GM23338 (cell line): ENCODE measurements at regions not wholly inside any gene's neighbourhood (a gene's known extent, or its start where the extent isn't known, plus 50 kb on each side); places are given as distances from the start of the nearest gene placed in this dataset.

ENCODE experiments used
- ATAC-seq: fragments of 200-7000 bp; cut with Tn5 transposase; 3 replicates; pipeline ENCODE4 v1.9.1; 2020
- DNase-seq: peaks from one replicate; pipeline ENCODE4 v3.0.0-alpha.2; 2015; ENCODE audit warnings: low spot score
- H2AFZ ChIP-seq: fragments of 200-600 bp; sonication (generic); 2 replicates; pipeline ENCODE4 v1.8.0; 2016; ENCODE audit warnings: antibody characterized with exemption, mild to moderate bottlenecking, moderate library complexity
- H3F3A ChIP-seq: fragments of 200-600 bp; sonication (generic); replicated peaks from 2 replicates; pipeline ENCODE4 v1.8.0; 2017; ENCODE audit warnings: antibody characterized with exemption, mixed run types, low read depth
- H3K27ac ChIP-seq: fragments of 200-600 bp; sonication (generic); 2 replicates; pipeline ENCODE4 v1.6.1; 2016; ENCODE audit warnings: low read depth
- H3K27me3 ChIP-seq: fragments of 200-600 bp; sonication (generic); 2 replicates; pipeline ENCODE4 v1.8.0; 2016; ENCODE audit warnings: mild to moderate bottlenecking, mixed run types, moderate library complexity; ENCODE audit not compliant: insufficient read depth
- H3K36me3 ChIP-seq: fragments of 200-600 bp; sonication (generic); 2 replicates; pipeline ENCODE4 v1.8.0; 2016; ENCODE audit warnings: mild to moderate bottlenecking; ENCODE audit not compliant: insufficient read depth
- H3K4me1 ChIP-seq: fragments of 200-600 bp; sonication (generic); 2 replicates; pipeline ENCODE4 v1.8.0; 2016; ENCODE audit warnings: mild to moderate bottlenecking, moderate library complexity; ENCODE audit not compliant: insufficient read depth
- H3K4me2 ChIP-seq: fragments of 200-600 bp; sonication (generic); 2 replicates; pipeline ENCODE4 v1.7.1; 2017; ENCODE audit warnings: mixed run types
- H3K4me3 ChIP-seq: fragments of 200-600 bp; sonication (generic); 2 replicates; pipeline ENCODE4 v1.6.1; 2016; ENCODE audit warnings: mixed run types
- H3K79me2 ChIP-seq: fragments of 200-600 bp; sonication (generic); replicated peaks from 2 replicates; pipeline ENCODE4 v1.8.0; 2017; ENCODE audit warnings: mild to moderate bottlenecking; ENCODE audit not compliant: insufficient read depth
- H3K9me2 ChIP-seq: fragments of 200-600 bp; sonication (generic); 2 replicates; pipeline ENCODE4 v1.8.0; 2017; ENCODE audit not compliant: insufficient read depth
- H4K20me1 ChIP-seq: fragments of 200-600 bp; sonication (generic); replicated peaks from 2 replicates; pipeline ENCODE4 v1.8.0; 2017; ENCODE audit warnings: mild to moderate bottlenecking; ENCODE audit not compliant: insufficient read depth
- H3K27ac Mint-ChIP-seq: 2 replicates; pipeline ENCODE4 v1.8.0; 2020; ENCODE audit warnings: inconsistent platforms, mild to moderate bottlenecking, moderate library complexity, mixed read lengths
- H3K27me3 Mint-ChIP-seq: 3 replicates; pipeline ENCODE4 v1.8.0; 2022; ENCODE audit warnings: low read depth, mild to moderate bottlenecking, moderate library complexity, mixed read lengths, inconsistent platforms; ENCODE audit not compliant: insufficient read depth, poor library complexity
- H3K36me3 Mint-ChIP-seq: 3 replicates; pipeline ENCODE4 v1.8.0; 2021; ENCODE audit warnings: low read depth, mild to moderate bottlenecking, inconsistent platforms, moderate library complexity, mixed read lengths
- H3K4me1 Mint-ChIP-seq: 3 replicates; pipeline ENCODE4 v1.8.0; 2020; ENCODE audit warnings: mild to moderate bottlenecking, inconsistent platforms, mixed read lengths
- H3K4me3 Mint-ChIP-seq: 3 replicates; pipeline ENCODE4 v1.8.0; 2021; ENCODE audit warnings: moderate library complexity, mild to moderate bottlenecking, inconsistent platforms, mixed read lengths
- H3K9me3 Mint-ChIP-seq: 3 replicates; pipeline ENCODE4 v1.8.0; 2020; ENCODE audit warnings: moderate library complexity, mild to moderate bottlenecking, inconsistent platforms, mixed read lengths
- CREB1 ChIP-seq: fragments of 250-450 bp; sonication (Bioruptor Pico); IDR thresholded peaks from 2 replicates; pipeline ENCODE4 v1.5.0; 2020; ENCODE audit warnings: low read depth, mild to moderate bottlenecking, moderate library complexity
- ETS1 ChIP-seq: IDR thresholded peaks from 2 replicates; pipeline ENCODE4 v1.6.1; 2016; ENCODE audit warnings: antibody characterized with exemption
- EZH2phosphoT487 ChIP-seq: fragments of 200-600 bp; sonication (generic); IDR thresholded peaks from one replicate; pipeline ENCODE4 v1.8.1; 2018; ENCODE audit warnings: antibody characterized with exemption; ENCODE audit not compliant: unreplicated experiment
- JUNB ChIP-seq: IDR thresholded peaks from one replicate; pipeline ENCODE4 v1.6.1; 2016; ENCODE audit warnings: antibody characterized with exemption; ENCODE audit not compliant: unreplicated experiment
- NANOG ChIP-seq: IDR thresholded peaks from 2 replicates; pipeline ENCODE4 v1.6.1; 2016; ENCODE audit warnings: antibody characterized with exemption, borderline replicate concordance
- ZNF114 ChIP-seq: fragments of 250-450 bp; sonication (Bioruptor Pico); IDR thresholded peaks from 2 replicates; pipeline ENCODE4 v1.5.0; 2020; ENCODE audit warnings: mild to moderate bottlenecking, moderate library complexity
- ZNF331 ChIP-seq: fragments of 250-450 bp; sonication (Bioruptor Pico); IDR thresholded peaks from 2 replicates; pipeline ENCODE4 v1.5.0; 2020; ENCODE audit warnings: low read depth, mild to moderate bottlenecking, moderate library complexity
- ZNF462 ChIP-seq: fragments of 250-450 bp; sonication (Bioruptor Pico); IDR thresholded peaks from 2 replicates; pipeline ENCODE4 v1.5.0; 2020; ENCODE audit warnings: mild to moderate bottlenecking, moderate library complexity
- TF ChIP-seq, protein P1 (sequence below): IDR thresholded peaks from one replicate; pipeline ENCODE4 v1.6.1; 2018; ENCODE audit warnings: antibody characterized with exemption; ENCODE audit not compliant: unreplicated experiment

DNA sequence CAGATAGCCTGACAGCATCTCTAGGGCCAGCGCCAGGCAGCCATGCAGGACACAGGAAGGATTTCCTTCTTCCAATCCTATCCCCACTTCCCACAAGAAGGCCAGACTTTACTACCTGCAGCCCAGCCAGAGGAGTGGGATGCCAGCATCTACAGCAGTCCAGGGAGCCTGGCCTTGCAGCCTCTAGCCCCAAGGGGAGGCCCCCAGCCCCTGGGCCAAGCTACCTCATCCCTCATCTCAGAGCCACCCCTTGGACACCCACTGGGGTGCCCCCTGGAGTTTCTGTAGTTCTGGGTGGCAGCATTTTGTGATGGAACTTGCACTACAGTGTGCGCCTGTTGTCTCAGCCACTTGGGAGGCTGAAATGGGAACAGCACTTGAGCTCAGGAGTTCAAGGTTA, 170.8 kb upstream of the PODXL start (continued):
- TF ChIP-seq ZNF462 (CRISPR knock-in tag): no peak

GRCh38 chr7:131726686-131727085, 170.3 kb upstream of the PODXL start:
- no peaks in the 10 kb centered on the region for H3K27me3 ChIP-seq
- no peak for ATAC-seq
- no peak overlapping the region for H3K27ac Mint-ChIP-seq
- no peak overlapping the region for H3K4me3 Mint-ChIP-seq
- peaks cover 9% of the 10 kb centered on the region for H3K27me3 Mint-ChIP-seq
- H3K4me3 ChIP-seq: no peak overlapping the region
- no peak overlapping the region for H3K27ac ChIP-seq
- H3K79me2 ChIP-seq: no peaks in the 10 kb centered on the region
- H3K4me2 ChIP-seq: no peak overlapping the region
- no peaks in the 10 kb centered on the region for H3K4me1 ChIP-seq
- H3K9me2 ChIP-seq: 0 out of 2 replicates have a peak, but pooled peaks cover 8% of the 10 kb centered on the region
- peaks cover 5% of the 10 kb centered on the region; the same call in 2 of the 3 replicates for H3K4me1 Mint-ChIP-seq
- H3F3A ChIP-seq: no peaks in the 10 kb centered on the region
- DNase-seq: no peak
- H3K36me3 ChIP-seq: no peaks in the 10 kb centered on the region
- no peaks in the 10 kb centered on the region for H4K20me1 ChIP-seq
- no peak overlapping the region for H2AFZ ChIP-seq
- H3K9me3 Mint-ChIP-seq: peaks cover 10% of the 10 kb centered on the region
- peaks cover 5% of the 10 kb centered on the region; the same call in 1 of the 3 replicates for H3K36me3 Mint-ChIP-seq
- TF ChIP-seq EZH2phosphoT487: no peak
- no peak for TF ChIP-seq CREB1 (CRISPR knock-in tag)
- no peak for TF ChIP-seq ZNF114 (CRISPR knock-in tag)
- TF ChIP-seq, protein P1, sequence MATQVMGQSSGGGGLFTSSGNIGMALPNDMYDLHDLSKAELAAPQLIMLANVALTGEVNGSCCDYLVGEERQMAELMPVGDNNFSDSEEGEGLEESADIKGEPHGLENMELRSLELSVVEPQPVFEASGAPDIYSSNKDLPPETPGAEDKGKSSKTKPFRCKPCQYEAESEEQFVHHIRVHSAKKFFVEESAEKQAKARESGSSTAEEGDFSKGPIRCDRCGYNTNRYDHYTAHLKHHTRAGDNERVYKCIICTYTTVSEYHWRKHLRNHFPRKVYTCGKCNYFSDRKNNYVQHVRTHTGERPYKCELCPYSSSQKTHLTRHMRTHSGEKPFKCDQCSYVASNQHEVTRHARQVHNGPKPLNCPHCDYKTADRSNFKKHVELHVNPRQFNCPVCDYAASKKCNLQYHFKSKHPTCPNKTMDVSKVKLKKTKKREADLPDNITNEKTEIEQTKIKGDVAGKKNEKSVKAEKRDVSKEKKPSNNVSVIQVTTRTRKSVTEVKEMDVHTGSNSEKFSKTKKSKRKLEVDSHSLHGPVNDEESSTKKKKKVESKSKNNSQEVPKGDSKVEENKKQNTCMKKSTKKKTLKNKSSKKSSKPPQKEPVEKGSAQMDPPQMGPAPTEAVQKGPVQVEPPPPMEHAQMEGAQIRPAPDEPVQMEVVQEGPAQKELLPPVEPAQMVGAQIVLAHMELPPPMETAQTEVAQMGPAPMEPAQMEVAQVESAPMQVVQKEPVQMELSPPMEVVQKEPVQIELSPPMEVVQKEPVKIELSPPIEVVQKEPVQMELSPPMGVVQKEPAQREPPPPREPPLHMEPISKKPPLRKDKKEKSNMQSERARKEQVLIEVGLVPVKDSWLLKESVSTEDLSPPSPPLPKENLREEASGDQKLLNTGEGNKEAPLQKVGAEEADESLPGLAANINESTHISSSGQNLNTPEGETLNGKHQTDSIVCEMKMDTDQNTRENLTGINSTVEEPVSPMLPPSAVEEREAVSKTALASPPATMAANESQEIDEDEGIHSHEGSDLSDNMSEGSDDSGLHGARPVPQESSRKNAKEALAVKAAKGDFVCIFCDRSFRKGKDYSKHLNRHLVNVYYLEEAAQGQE: no peak
- TF ChIP-seq NANOG: no peak
- TF ChIP-seq ZNF331: no peak
- TF ChIP-seq ETS1: no peak
- TF ChIP-seq JUNB: no peak
